CD14-positive monocyte (primary cell): ENCODE measurements at regions not wholly inside any gene's neighbourhood (a gene's known extent, or its start where the extent isn't known, plus 50 kb on each side); places are given as distances from the start of the nearest gene placed in this dataset.

Source experiments
- DNase-seq, 3 donors: peaks; one replicate each; pipeline ENCODE4 v3.0.0-alpha.2; 2011 to 2022
- H2AFZ ChIP-seq: 2 replicates; pipeline ENCODE4 v1.6.0; 2012; ENCODE audit warnings: mild to moderate bottlenecking, low read depth, low read length, inconsistent platforms; ENCODE audit not compliant: insufficient read depth, poor library complexity, severe bottlenecking
- H3K27ac ChIP-seq, 2 donors: 1 replicate in 1 of 2; 2 replicates in 1 of 2; pipeline ENCODE4 v1.5.1; 2012 to 2013; ENCODE audit warnings: low read length in 2 of 2, control low read depth in 1 of 2, inconsistent platforms in 1 of 2, low read depth in 1 of 2, mild to moderate bottlenecking in 1 of 2
- H3K27me3 ChIP-seq, 2 donors: one replicate each; pipeline versions ENCODE4 v1.6.0 to v1.6.1; 2011 to 2013; ENCODE audit warnings: low read length in 2 of 2; ENCODE audit not compliant: control insufficient read depth in 2 of 2, insufficient read depth in 2 of 2
- H3K36me3 ChIP-seq, 2 donors: replicated peaks in 1 of 2; 1 replicate in 1 of 2; 2 replicates in 1 of 2; pipeline versions ENCODE4 v1.5.1 to v1.6.1; 2012 to 2013; ENCODE audit warnings: low read length in 2 of 2, control low read depth in 1 of 2, inconsistent platforms in 1 of 2, mild to moderate bottlenecking in 1 of 2; ENCODE audit not compliant: insufficient read depth in 2 of 2, control insufficient read depth in 1 of 2
- H3K4me1 ChIP-seq, 2 donors: 1 replicate in 1 of 2; 2 replicates in 1 of 2; pipeline versions ENCODE4 v1.5.1 to v1.6.1; 2012 to 2013; ENCODE audit warnings: low read length in 2 of 2, control low read depth in 1 of 2, inconsistent platforms in 1 of 2, mild to moderate bottlenecking in 1 of 2, moderate library complexity in 1 of 2; ENCODE audit not compliant: insufficient read depth in 2 of 2, control insufficient read depth in 1 of 2
- H3K4me2 ChIP-seq: replicated peaks from 2 replicates; pipeline ENCODE3; 2012; ENCODE audit warnings: low read length, moderate library complexity, mild to moderate bottlenecking; ENCODE audit not compliant: poor library complexity, severe bottlenecking; ENCODE audit errors: extremely low read depth
- H3K4me3 ChIP-seq, 3 experiments: fragments of 200-600 bp in 1 of 3; sonication (generic) in 1 of 3; replicated peaks in 1 of 3; 1 replicate in 2 of 3; 2 replicates in 1 of 3; pipeline ENCODE4 v1.5.1; 2011 to 2013; ENCODE audit warnings: low read length in 3 of 3, mild to moderate bottlenecking in 3 of 3, control low read depth in 2 of 3, low read depth in 2 of 3, inconsistent platforms in 1 of 3, moderate library complexity in 1 of 3
- H3K79me2 ChIP-seq: 2 replicates; pipeline ENCODE4 v1.6.0; 2012; ENCODE audit warnings: mild to moderate bottlenecking, control low read depth, inconsistent platforms, low read length, moderate library complexity; ENCODE audit not compliant: insufficient read depth
- H3K9ac ChIP-seq: 2 replicates; pipeline ENCODE4 v1.6.0; 2017; ENCODE audit warnings: low read length, mild to moderate bottlenecking; ENCODE audit not compliant: insufficient read depth, poor library complexity, severe bottlenecking
- H3K9me3 ChIP-seq, 2 donors: replicated peaks in 1 of 2; 1 replicate in 1 of 2; 2 replicates in 1 of 2; pipeline versions ENCODE4 v1.5.1 to v1.6.1; 2012 to 2013; ENCODE audit warnings: low read length in 2 of 2, control low read depth in 1 of 2; ENCODE audit not compliant: control insufficient read depth in 1 of 2, insufficient read depth in 1 of 2
- H4K20me1 ChIP-seq: 2 replicates; pipeline ENCODE4 v1.6.0; 2012; ENCODE audit warnings: mild to moderate bottlenecking, low read length, control low read depth, moderate library complexity; ENCODE audit not compliant: insufficient read depth
- H3K27ac Mint-ChIP-seq, 7 donors: one replicate each; pipeline ENCODE4 v1.8.0; 2020; ENCODE audit warnings: mild to moderate bottlenecking in 7 of 7, mixed read lengths in 7 of 7, moderate library complexity in 6 of 7, inconsistent platforms in 2 of 7
- H3K27me3 Mint-ChIP-seq, 3 donors: one replicate each; pipeline ENCODE4 v1.8.0; 2021 to 2022; ENCODE audit warnings: low read depth in 3 of 3, mild to moderate bottlenecking in 3 of 3, mixed read lengths in 3 of 3, moderate library complexity in 3 of 3, inconsistent platforms in 1 of 3
- H3K36me3 Mint-ChIP-seq, 2 donors: one replicate each; pipeline ENCODE4 v1.8.0; 2020; ENCODE audit warnings: mixed read lengths in 2 of 2, inconsistent platforms in 1 of 2, mild to moderate bottlenecking in 1 of 2
- H3K4me1 Mint-ChIP-seq: one replicate; pipeline ENCODE4 v1.8.0; 2020; ENCODE audit warnings: mild to moderate bottlenecking, mixed read lengths
- H3K4me3 Mint-ChIP-seq, 2 donors: one replicate each; pipeline ENCODE4 v1.8.0; 2020; ENCODE audit warnings: mild to moderate bottlenecking in 2 of 2, mixed read lengths in 2 of 2, moderate library complexity in 1 of 2
- H3K9me3 Mint-ChIP-seq, 7 donors: one replicate each; pipeline ENCODE4 v1.8.0; 2020 to 2022; ENCODE audit warnings: mixed read lengths in 7 of 7, mild to moderate bottlenecking in 6 of 7, moderate library complexity in 6 of 7, inconsistent platforms in 2 of 7
- CTCF ChIP-seq: fragments of 200-600 bp; IDR thresholded peaks from one replicate; pipeline ENCODE4 v1.8.0; 2022; ENCODE audit warnings: antibody characterized with exemption, mild to moderate bottlenecking
- WGBS: methylation state at CpG from one replicate; pipeline ENCODE4 v1.1.5; 2013; ENCODE audit warnings: missing lambda C conversion rate; ENCODE audit not compliant: insufficient coverage; 5-methylcytosine and 5-hydroxymethylcytosine counted together
- intact Hi-C, 2 donors: fragments of 100-400 bp; cut with micrococcal nuclease; formaldehyde crosslinking; loops; one replicate each; pipeline versions ENCODE4 v1.15.0 to v1.15.1; 2023

GRCh38 chr9:71609448-71609830 is 158.9 kb downstream of the CEMIP2 start:
- no peak overlapping the region for H3K4me2 ChIP-seq
- no peak overlapping the region for H3K27ac ChIP-seq
- intact Hi-C loops = loop anchor here in 1 of 2 donors (5.0 kb wide), 1 partner anchor 158 kb away; the partner anchor contains the start of gene CEMIP2
- peaks cover 0 to 2% of the 10 kb centered on the region in 2 donors for H3K36me3 Mint-ChIP-seq
- no peaks in the 10 kb centered on the region for H4K20me1 ChIP-seq
- no peaks in the 10 kb centered on the region for H3K27me3 Mint-ChIP-seq
- DNase-seq = no peak
- no peak overlapping the region for H3K4me3 ChIP-seq
- WGBS = no CpG with 5 or more reads among the region's 1 CpG
- no peaks in the 10 kb centered on the region for H3K36me3 ChIP-seq
- no peak overlapping the region for H3K27ac Mint-ChIP-seq
- H3K4me1 Mint-ChIP-seq = no peaks in the 10 kb centered on the region
- no peak for TF ChIP-seq CTCF
- peaks cover 2 to 8% (median 4%) of the 10 kb centered on the region in 7 donors for H3K9me3 Mint-ChIP-seq
- H2AFZ ChIP-seq = no peak overlapping the region
- no peak overlapping the region for H3K4me3 Mint-ChIP-seq
- no peaks in the 10 kb centered on the region for H3K27me3 ChIP-seq
- no peaks in the 10 kb centered on the region for H3K4me1 ChIP-seq
- H3K9me3 ChIP-seq = no peaks in the 10 kb centered on the region
- no peak overlapping the region for H3K9ac ChIP-seq
- H3K79me2 ChIP-seq = no peaks in the 10 kb centered on the region

GRCh38 chr9:71608825-71609447 is 159.4 kb downstream of the CEMIP2 start:
- Mint-ChIP-seq H3K9me3 (peaks cover 2 to 8% (median 4%) of the 10 kb centered on the region in 7 donors), H3K27me3 (no peaks in the 10 kb centered on the region), H3K36me3 (peaks cover 0 to 2% of the 10 kb centered on the region in 2 donors), H3K4me3 (no peak overlapping the region), H3K4me1 (no peaks in the 10 kb centered on the region), H3K27ac (no peak overlapping the region)
- no peaks in the 10 kb centered on the region for H3K9me3 ChIP-seq
- no peaks in the 10 kb centered on the region for H3K79me2 ChIP-seq
- no peak for DNase-seq
- H4K20me1 ChIP-seq = no peaks in the 10 kb centered on the region
- H3K4me3 ChIP-seq = no peak overlapping the region
- H3K4me2 ChIP-seq = no peak overlapping the region
- no peaks in the 10 kb centered on the region for H3K27me3 ChIP-seq
- H3K9ac ChIP-seq = no peak overlapping the region
- intact Hi-C loops = loop anchor here in 1 of 2 donors (5.0 kb wide), 1 partner anchor 158 kb away; the partner anchor contains the start of gene CEMIP2
- H3K36me3 ChIP-seq = no peaks in the 10 kb centered on the region
- WGBS = 100% methylated on average over 2 of the region's 4 CpGs
- TF ChIP-seq CTCF = no peak
- no peak overlapping the region for H2AFZ ChIP-seq
- no peak overlapping the region for H3K27ac ChIP-seq
- H3K4me1 ChIP-seq = no peaks in the 10 kb centered on the region
